GM19467 (cell line): ENCODE measurements at regions not wholly inside any gene's neighbourhood (a gene's known extent, or its start where the extent isn't known, plus 50 kb on each side); places are given as distances from the start of the nearest gene placed in this dataset.
"Not testable (repeated sequence)": the region's sequence is repeated elsewhere in the genome, so short reads cannot be mapped to it uniquely, and the experiment has no call there.

Experiments used
- ATAC-seq: cut with Tn5 transposase; IDR thresholded peaks from one replicate; pipeline ENCODE4 v1.9.1; 2021; ENCODE audit warnings: mild to moderate bottlenecking, moderate library complexity; ENCODE audit not compliant: unreplicated experiment

GRCh38 chr13:44300895-44301638 lies 72.6 kb upstream of the SERP2 start:
- ATAC-seq: peak; percentile 80

DNA sequence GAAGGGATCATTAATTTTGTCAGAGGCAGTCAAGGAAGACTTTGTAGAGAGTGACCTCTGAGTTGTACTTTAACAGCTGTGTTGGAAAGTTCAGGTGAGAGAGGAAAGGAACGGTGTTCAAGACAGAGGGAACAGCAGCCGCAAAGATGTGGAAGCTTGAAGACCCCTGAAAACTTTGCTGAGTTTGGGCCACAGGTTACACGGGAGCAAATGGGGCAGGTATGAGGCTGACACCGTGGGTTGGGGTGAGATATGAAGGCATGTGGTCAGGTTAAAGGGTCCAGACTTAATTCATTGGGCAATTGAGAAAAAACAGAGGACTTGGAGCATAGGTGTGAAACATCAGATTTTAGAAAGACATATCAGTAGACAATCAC lies 72.0 kb upstream of the SERP2 start:
- ATAC-seq: no peak

DNA sequence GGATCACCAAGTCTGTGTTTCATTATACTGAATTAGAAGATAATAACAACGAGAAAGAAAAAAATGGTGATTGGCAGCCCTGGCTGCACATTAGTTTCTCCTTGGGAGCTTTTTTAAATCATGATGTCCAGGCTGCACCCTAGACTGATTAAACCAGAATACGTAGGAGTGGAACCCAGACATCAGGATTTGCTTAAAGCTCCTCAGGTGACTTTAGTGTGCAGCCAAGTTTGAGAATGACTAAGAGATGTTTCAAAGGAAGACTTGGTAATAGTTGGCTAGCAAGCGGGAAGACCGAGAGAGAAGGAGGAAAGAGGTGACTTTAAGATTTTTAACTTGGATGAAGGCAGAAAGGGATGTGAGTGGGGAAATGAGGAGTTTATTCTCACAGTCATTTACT lies 71.4 kb upstream of the SERP2 start:
- ATAC-seq: no peak

GRCh38 chr13:44302940-44303575 lies 70.6 kb upstream of the SERP2 start:
- ATAC-seq: no peak

DNA sequence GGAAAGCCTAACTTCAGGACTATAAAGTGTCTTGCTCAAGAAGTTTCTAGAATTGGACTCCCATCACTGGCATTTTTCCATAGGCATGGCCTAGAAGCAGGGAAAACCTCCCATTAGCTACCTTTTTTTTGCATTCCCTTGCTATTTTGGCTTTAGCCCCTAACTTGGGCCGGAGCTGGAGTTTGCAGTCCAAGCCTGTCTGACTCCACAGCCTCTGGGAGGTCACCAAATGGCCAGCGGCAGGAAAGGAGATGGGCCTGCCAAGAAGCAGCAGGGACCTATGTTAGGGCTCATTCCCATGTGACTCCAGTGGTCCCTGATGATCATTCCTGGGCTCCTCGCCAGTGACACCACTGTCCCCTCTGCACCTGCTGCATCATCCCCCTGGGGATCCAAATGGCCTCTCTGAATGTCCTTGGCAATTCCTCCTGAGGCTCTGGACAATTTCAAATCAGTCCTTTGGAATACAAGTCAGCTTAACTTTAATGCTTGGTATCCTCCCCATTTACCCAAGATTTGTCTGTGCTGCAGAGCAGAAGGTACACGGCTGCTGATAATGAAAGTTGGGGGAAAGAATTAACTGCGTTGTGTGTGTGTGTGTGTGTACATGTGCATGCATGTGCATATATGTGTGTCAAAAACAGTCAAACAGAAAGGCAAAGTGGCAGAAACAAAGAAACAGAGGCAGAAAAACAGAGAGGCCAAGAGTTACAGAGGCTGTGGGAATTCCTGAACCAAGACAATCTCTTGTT lies 69.8 kb upstream of the SERP2 start:
- ATAC-seq: no peak

DNA sequence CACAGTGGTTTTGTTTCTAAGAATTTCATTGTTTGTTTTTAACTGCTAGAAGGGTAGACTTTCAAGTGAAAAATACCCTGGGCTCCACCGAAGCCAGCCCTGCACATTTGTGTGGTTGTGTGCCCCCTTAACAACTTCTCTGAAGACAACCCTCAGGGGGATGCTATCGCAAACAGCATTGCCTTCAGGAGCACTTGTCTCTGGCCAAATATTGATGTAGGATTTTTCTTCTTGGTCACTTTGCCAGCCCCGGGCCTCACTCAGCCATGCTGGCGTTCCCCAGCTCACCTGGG lies 69.2 kb upstream of the SERP2 start:
- ATAC-seq: no peak

- ATAC-seq: no peak
Observed at GRCh38 chr13:44305286-44305685, 68.3 kb upstream of the SERP2 start.

- no peak for ATAC-seq
Observed at GRCh38 chr13:44305917-44306370, 67.7 kb upstream of the SERP2 start.

DNA sequence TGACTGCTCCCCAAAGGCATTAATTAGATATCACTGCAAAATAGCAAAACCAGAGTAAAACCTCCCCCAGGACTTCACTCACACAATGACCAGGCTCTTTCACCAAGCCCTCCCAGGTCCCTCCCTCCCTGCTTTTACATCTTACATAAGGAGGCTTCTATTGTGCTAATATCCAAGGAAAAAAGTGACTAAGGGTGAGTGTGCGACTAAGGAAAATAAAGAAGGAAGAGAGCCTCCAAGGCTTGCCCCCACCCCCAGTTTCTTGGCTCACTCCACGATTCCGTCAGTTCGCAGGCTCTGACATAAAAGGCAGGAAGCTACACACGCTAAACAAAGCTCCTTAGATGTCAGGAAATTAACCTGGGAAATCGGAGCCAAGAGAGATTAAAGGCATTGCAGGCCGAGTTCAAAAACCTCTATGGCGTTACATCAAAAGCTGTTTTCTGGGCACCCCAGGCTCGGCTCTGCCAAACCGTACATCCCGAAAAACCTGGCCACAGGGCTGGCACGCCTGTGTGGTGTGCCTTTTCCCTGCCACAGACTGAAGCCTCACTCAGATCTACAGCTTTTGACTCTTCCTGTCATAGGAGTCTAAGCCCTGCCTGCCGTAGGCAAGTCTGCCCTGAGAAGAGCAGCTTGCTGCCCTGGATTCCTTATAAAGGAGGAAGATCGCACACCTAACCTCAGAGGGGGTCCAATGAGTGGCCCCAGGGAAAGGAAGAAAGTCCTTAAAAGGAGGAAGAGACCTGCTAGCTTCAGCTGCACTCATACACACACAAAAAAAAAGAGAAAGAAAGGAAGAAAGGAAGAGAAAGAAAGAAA lies 67.0 kb upstream of the SERP2 start:
- no peak for ATAC-seq

DNA sequence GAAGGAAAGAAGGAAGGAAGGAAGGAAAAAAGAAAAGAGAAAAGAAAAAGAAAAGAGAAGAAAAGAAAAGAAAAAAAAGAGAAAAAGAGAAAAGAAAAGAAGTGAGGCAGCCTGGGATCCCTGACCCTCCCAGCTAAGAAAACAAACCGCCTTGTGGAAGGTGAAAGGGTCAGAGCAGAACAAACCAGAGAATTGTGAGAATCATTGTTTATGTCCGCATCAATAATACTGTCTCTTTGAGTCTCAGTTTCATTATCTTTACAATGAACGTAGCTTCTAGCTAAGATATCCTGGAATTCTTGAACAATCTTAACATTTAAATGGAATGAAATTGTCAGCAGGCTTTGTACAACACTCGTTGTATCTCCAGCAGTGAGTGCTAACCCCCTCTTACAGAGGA lies 66.4 kb upstream of the SERP2 start:
- no peak for ATAC-seq

DNA sequence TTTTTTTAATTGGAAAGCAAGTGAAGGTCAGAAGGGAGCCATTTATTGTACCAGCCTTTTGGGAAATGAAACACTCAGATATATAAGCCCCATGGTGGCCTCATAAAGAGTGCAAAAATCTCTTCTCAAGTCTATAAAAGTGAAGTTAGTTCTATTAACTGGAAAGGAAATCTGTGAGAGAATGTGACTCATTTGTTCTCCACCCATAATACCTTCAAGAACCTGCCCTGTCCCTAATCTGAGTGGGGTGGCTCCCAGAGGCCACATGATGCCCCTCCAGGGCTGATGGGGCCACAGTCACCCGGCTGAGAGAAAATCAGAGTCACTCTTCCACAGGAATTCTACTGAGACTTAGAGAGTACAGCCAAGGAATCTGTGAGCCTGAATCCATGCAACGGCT lies 65.8 kb upstream of the SERP2 start:
- ATAC-seq: no peak

DNA sequence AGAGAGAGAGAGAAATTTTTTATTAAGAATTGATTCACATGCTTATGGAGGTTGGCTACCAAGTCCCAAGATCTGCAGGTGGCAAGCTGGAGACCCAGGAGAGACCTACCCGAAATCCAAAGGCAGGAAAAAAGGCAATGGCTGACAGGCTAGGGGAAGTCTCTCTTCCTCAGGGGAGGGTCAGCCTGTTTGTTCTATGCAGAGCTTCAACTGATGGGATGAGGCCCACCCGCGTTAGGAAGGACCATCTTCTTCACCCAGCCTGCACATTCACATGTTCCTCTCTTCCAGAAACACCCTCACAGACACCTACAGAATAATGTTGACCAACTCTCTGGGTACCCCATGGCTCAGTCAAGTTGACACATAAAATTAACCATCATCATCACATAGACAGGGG lies 65.3 kb upstream of the SERP2 start:
- no peak for ATAC-seq

- ATAC-seq: no peak
Observed at GRCh38 chr13:44309794-44310757, 63.5 kb upstream of the SERP2 start.

DNA sequence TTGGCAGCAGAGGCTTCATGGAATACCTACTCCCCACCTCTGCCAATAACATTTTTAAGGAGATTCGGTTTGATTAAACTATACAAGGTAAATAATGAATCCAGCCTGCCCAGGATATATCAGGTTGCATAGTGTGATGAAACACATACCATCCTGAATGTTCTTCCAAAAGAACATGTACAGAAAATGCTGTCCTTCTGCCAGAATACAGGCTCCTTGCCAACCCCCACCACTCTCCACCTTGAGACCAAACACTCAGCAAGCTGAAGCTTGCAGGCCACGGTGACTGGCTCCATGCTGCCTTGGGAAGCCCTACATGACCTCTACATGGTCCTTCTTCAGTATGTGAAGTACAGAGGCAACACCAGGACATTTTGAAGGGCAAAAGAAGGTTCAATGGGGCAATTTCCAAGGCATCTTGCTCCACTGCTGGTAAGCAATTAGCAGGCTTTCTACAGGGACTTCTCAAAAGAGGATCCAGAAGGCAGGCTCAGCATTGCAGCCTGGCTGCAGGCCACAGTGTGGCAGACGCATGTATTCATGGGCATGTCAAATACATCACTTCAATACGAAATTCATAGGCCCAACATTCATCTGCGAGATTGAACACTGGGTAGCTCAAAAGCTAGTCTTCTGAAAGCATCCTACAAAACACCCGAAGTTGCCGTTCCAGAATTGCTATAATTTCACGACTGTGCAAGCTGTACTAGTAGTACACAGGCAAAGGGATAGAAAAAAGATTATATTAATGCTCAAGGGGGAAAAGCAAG lies 62.4 kb upstream of the SERP2 start:
- ATAC-seq: no peak

- ATAC-seq: no peak
Observed at GRCh38 chr13:44312131-44312530, 61.5 kb upstream of the SERP2 start.

- ATAC-seq: no peak
Observed at GRCh38 chr13:44312834-44313551, 60.6 kb upstream of the SERP2 start.

GRCh38 chr13:44313674-44314073 lies 60.0 kb upstream of the SERP2 start:
- no peak for ATAC-seq

DNA sequence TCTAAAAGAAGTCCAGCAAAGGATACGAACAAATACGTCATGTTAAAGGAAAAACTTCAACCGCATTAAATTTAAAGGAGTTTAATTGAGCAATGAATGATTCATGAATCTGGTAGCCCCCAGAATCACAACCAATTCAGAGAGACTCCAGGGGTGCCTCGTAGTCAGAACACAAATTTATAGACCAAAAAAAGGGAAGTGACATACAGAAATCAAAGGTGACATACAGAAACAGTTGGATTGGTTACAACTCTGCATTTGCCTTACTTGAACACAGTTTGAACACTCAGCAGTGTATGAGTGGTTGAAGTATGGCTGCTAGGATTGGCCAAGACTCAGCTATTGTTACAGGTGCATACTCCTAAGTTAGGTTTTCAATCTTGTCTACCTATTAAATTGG lies 59.5 kb upstream of the SERP2 start:
- not testable (repeated sequence) for ATAC-seq

GRCh38 chr13:44317752-44318151 lies 55.9 kb upstream of the SERP2 start:
- ATAC-seq: no peak
